LNCaP clone FGC (cell line): ENCODE measurements at regions not wholly inside any gene's neighbourhood (a gene's known extent, or its start where the extent isn't known, plus 50 kb on each side); places are given as distances from the start of the nearest gene placed in this dataset.

Experiments used
- DNase-seq: peaks from one replicate; pipeline ENCODE4 v3.0.0-alpha.2; 2011; ENCODE audit warnings: low read depth
- H3K4me3 ChIP-seq: 2 replicates; pipeline ENCODE4 v1.5.1; 2011; ENCODE audit warnings: mild to moderate bottlenecking, low read depth, low read length, control low read depth
- CTCF ChIP-seq: IDR thresholded peaks from 2 replicates; pipeline ENCODE4 v1.5.1; 2012; ENCODE audit warnings: mild to moderate bottlenecking; ENCODE audit not compliant: control insufficient read depth, insufficient read depth; ENCODE audit errors: extremely low read depth

DNA sequence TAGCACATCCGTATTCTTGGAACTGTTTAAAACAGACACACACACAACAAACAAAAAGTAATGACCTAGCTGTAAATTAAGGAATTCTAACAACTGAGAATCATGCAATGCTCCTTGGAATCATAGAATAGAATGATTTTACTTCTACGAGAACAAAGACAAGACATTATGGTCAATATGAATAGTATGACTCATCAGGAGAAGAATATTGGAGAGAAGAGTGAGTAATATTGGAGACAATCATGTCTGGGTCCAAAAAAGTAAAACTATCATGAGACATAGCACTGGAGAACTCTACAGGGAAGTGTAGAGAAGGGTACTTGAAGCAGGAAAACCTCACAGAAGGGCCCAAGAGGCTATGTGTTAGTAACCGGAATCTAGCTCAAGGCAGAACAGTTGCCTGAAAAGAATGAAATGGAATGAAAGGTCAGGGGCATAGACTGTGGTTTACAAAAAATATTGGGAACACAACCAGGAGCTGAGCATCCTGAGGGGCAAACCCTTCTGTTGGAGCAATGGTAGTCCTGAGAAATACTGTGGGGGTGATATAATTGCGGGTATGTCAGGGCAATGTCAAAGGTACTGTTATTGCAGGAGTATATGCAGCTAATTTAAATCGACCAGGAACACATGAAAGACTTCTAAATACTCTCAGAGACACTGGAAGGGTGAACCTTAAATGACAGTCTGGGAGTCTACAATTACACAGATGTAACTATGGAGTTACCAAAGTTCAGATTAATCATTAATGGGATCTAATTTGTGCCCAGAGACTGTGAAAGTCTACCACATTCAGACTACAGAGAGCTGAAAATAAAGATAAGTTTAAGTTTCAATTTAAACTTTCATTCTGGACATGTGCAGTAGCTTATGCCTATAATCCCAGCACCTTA, 201.2 kb downstream of the BCHE start:
- TF ChIP-seq CTCF, result no peak
- DNase-seq, result no peak
- H3K4me3 ChIP-seq, result no peak overlapping the region

GRCh38 chr3:165624761-165625160, 212.5 kb downstream of the BCHE start:
- peak; percentile 19; the same call in 1 of the 2 replicates for TF ChIP-seq CTCF
- no peak overlapping the region for H3K4me3 ChIP-seq
- no peak for DNase-seq

GRCh38 chr3:165622356-165622755, 214.9 kb downstream of the BCHE start:
- DNase-seq, result no peak
- TF ChIP-seq CTCF, result no peak
- no peak overlapping the region for H3K4me3 ChIP-seq

DNA sequence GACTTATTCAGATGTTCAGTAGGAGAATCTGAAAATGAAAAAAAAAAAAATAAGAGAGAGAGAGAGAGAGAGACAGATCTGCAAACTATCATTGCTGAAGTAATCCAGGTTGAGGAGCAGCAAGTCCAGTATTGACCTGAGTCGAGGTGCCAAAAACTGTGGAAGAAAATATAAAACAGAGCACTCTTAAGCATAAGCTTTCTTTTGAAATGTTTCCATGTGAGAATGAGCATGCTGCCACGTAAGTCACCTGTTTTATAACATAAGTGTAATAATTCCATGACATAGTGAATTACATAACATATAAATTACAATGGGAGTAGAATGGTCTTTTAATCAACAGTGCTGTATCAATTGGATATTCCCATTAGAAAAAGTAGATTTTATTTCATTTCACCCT, 218.2 kb downstream of the BCHE start:
- no peak for DNase-seq
- no peak overlapping the region for H3K4me3 ChIP-seq
- TF ChIP-seq CTCF, result no peak

DNA sequence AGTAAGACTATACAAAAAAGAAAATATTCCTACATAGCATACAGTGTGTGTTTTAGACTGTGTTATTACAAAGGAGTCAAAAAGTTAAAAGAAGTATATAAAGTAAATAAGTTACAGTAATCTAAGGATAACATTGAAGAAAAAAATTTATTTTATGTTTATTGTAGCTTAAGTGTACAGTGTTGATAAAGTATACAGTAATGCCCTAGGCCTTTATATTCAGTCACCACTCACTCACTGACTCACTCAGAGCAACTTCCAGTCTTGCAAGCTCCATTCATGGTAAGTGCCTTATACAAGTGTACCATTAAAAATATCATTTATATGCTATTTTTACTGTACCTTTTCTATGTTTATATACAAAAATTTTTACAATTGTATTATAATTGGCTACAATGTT, 220.1 kb downstream of the BCHE start:
- no peak for TF ChIP-seq CTCF
- no peak for DNase-seq
- no peak overlapping the region for H3K4me3 ChIP-seq

- no peak for TF ChIP-seq CTCF
- DNase-seq, result no peak
- no peak overlapping the region for H3K4me3 ChIP-seq
These were observed 222.9 kb downstream of the BCHE start for GRCh38 chr3:165614337-165614736.

DNA sequence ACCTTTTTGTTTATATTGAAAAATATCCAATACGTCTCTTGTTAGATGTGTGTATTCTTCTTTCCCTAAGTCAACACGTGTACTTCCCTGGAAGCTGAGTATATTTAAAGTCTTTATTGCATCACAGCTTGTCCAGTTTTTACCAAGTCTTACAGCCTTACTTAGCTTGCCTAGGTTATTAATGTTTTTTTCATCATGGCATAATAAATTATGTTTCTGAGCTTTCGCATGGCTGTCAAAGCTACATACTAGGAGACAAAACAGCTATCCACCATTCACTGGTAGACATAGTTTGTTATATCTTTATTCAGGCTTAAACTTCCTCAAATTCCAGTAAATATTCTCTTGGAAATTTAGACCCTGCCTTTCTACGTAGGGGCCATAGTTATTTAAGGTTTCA, 224.2 kb downstream of the BCHE start:
- DNase-seq, result no peak
- no peak overlapping the region for H3K4me3 ChIP-seq
- TF ChIP-seq CTCF, result no peak
